Kidney epithelial cell (primary cell): ENCODE measurements at regions not wholly inside any gene's neighbourhood (a gene's known extent, or its start where the extent isn't known, plus 50 kb on each side); places are given as distances from the start of the nearest gene placed in this dataset.

Experiments
- DNase-seq: peaks from one replicate; pipeline ENCODE4 v3.0.0-alpha.2; 2010; ENCODE audit warnings: low read depth
- H3K27me3 ChIP-seq: 2 replicates; pipeline ENCODE4 v1.6.0; 2011; ENCODE audit warnings: low read length; ENCODE audit not compliant: control insufficient read depth, insufficient read depth
- H3K36me3 ChIP-seq: 2 replicates; pipeline ENCODE4 v1.5.1; 2011; ENCODE audit warnings: low read length; ENCODE audit not compliant: control insufficient read depth, insufficient read depth
- H3K4me3 ChIP-seq: 2 replicates; pipeline ENCODE4 v1.5.1; 2011; ENCODE audit warnings: low read depth, mild to moderate bottlenecking, control low read depth, low read length
- TF ChIP-seq, protein P1 (sequence below): IDR thresholded peaks from 2 replicates; pipeline ENCODE4 v1.5.1; 2011; ENCODE audit warnings: mild to moderate bottlenecking, moderate library complexity, low read length, control low read depth, inconsistent platforms; ENCODE audit not compliant: insufficient read depth, poor library complexity, severe bottlenecking

DNA sequence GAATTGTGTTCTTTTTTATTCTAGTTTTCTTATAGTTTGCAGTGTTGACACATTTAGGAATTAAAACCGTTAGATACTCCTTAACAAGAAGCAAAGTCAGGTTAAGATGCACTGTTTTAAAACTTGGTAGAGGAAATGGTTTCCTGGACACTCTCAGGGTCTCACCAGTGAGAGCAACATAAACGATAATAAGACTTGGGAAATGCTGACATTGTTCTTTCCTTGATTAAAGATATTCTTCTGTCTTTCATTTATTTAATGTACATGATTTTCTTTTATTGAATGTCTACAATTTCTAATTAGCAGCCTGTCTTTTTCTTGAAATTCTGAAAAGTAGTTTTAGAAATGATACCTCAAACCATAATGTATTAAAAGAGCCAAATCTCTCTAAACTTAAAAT lies 707.9 kb upstream of the CHD1 start:
- no peaks in the 10 kb centered on the region for H3K36me3 ChIP-seq
- no peak overlapping the region for H3K4me3 ChIP-seq
- DNase-seq = no peak
- TF ChIP-seq, protein P1, sequence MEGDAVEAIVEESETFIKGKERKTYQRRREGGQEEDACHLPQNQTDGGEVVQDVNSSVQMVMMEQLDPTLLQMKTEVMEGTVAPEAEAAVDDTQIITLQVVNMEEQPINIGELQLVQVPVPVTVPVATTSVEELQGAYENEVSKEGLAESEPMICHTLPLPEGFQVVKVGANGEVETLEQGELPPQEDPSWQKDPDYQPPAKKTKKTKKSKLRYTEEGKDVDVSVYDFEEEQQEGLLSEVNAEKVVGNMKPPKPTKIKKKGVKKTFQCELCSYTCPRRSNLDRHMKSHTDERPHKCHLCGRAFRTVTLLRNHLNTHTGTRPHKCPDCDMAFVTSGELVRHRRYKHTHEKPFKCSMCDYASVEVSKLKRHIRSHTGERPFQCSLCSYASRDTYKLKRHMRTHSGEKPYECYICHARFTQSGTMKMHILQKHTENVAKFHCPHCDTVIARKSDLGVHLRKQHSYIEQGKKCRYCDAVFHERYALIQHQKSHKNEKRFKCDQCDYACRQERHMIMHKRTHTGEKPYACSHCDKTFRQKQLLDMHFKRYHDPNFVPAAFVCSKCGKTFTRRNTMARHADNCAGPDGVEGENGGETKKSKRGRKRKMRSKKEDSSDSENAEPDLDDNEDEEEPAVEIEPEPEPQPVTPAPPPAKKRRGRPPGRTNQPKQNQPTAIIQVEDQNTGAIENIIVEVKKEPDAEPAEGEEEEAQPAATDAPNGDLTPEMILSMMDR = no peak
- H3K27me3 ChIP-seq = no peaks in the 10 kb centered on the region

DNA sequence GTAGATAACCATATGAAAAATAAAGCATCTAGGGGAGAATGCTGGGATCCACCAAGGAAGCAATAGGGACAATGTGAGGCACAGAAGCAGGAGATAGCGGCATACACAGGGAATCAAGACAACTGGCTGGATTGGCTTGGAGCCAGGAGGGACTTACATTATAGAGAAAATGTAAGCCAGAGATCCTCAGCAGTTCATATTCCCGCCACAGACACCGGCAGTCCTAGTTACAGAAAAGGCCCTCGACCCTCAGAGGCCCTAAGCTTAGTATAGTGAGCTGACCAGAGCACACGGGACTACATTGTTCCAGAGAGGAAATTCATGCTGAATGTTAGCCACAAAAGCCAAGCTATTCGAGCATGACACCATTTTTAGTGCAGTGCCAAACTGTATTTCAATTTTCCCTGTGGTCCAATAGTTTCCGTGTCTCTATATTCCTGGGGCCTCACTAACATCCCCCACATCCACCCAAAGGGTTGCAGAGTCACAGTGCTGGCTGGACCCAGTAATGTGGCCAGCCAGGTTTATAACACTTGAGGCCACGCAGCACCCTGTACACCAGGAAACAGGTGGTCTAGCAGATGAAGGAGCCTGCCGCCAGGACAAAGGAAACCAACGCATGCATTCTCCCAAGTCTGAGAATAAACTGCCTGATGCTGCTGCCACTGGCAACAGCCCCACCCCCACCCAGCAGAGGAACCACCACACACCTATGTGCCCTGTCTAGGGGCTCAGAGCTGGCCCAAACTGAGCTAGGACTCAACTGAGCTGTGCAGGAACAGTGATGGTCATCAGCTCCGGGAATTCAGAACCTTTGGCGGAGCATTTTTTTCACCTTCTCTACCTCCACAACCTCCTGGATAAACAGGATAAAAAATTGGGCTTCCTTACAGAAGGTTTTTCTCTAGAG lies 693.2 kb upstream of the CHD1 start:
- TF ChIP-seq, protein P1 = no peak
- no peak overlapping the region for H3K4me3 ChIP-seq
- no peak for DNase-seq

DNA sequence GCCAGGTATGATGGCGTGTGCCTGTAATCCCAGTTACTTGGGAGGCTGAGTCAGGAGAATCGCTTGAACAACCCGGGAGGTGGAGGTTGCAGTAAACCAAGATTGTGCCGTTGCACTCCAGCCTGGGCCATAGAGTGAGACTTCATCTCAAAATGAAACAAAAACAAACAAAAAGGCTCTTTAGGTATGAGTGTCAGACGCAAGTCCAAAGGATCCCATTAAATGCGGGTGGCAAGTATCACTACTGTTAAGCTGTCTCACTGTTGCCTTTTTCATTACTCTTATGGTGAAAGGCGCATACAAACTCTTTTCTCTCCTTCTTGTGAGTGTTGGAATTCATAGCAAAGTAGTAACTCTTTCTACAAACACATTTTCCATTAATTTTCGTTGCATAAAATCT lies 688.5 kb upstream of the CHD1 start:
- Histone ChIP-seq H3K27me3 (no peaks in the 10 kb centered on the region), H3K36me3 (no peaks in the 10 kb centered on the region), H3K4me3 (no peak overlapping the region)
- DNase-seq = no peak
- TF ChIP-seq, protein P1 = no peak

More for the DNA sequence above, 693.2 kb upstream of the CHD1 start:
- no peaks in the 10 kb centered on the region for H3K36me3 ChIP-seq
- no peaks in the 10 kb centered on the region for H3K27me3 ChIP-seq

DNA sequence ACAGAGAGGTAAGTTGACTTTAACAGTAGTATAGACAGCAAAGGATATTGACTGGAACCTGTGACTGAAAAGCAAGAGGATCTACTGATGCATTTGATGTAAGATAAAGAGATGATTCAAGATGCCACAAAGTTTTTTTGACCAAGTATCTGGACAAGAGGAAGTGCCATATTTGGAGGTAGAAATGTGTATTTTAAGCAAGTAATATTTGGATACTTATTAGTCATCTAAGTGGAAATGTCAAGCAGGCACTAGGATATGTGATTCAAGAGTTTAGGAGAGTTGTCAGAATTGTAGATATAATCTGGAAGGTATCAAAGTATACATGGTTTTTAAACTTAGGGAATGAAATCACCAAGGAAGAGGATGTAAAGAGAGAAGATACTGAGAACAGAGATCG lies 686.1 kb upstream of the CHD1 start:
- TF ChIP-seq, protein P1 = no peak
- no peak overlapping the region for H3K4me3 ChIP-seq
- H3K27me3 ChIP-seq = no peaks in the 10 kb centered on the region
- H3K36me3 ChIP-seq = no peaks in the 10 kb centered on the region
- DNase-seq = no peak

DNA sequence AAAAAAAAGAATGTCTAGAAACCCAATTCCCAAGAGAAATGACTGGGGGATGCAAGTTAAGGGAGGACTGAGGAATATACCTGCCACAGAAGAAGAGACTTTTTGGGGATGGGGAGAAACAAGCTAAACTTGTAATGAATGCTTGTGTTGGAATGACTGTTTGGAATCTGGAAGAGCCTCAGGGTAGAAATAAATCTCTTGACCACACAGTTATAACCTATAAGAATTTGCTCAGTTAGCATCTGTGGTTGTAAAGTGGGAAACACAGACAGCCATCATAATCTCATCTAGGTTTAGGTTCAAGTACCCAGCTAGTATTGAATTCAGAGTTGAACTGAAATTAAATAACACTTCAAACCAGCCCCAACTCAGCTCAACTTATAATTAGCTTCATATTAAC lies 678.3 kb upstream of the CHD1 start:
- Histone ChIP-seq H3K27me3 (no peaks in the 10 kb centered on the region), H3K4me3 (no peak overlapping the region), H3K36me3 (no peaks in the 10 kb centered on the region)
- TF ChIP-seq, protein P1 = no peak
- DNase-seq = no peak

DNA sequence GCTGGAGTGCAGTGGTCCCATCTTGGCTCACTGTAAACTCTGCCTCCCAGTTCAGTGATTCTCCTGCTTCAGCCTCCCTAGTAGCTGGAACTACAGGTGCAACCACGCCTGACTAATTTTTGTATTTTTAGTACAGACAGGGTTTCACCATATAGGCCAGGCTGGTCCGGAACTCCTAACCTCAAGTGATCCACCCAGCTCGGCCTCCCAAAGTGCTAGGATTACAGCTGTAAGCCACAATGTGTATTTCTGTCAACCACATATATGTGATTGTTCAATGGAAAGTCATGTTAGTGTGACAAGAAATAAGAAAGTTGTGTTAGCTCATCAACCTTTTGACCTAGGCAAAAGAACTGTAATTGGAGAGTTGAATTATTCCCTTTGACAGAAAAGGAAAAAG lies 677.1 kb upstream of the CHD1 start:
- DNase-seq = no peak
- Histone ChIP-seq H3K36me3 (no peaks in the 10 kb centered on the region), H3K4me3 (no peak overlapping the region), H3K27me3 (no peaks in the 10 kb centered on the region)
- TF ChIP-seq, protein P1 = no peak
